ENCODE measurements at regions not wholly inside any gene's neighbourhood (a gene's known extent, or its start where the extent isn't known, plus 50 kb on each side); places are given as distances from the start of the nearest gene placed in this dataset.

DNA sequence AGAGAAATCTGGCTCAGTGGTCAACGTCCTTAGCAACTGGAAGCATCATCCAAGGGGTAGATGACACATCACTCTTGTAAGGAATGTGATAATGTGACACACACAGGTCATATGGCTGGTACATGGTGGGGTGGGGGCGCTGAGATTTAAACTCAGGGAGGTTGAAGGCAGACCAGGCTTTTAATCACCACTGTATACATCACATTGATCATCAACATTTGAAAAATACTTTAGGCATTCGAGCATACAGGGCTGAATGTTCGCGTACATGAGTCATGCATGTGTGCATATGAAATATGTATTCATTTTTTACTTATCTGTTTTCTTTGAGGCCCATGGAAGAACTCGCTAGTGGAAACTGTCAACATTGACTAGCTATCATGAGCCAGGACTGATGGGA, 976.4 kb downstream of the VRK1 start:
- TF ChIP-seq POLR2A (IDR thresholded peaks at IDR 0.05; ENCODE audit: low read depth, low read length) (no peak), MAFK (IDR thresholded peaks at IDR 0.05; ENCODE audit: low read depth, low read length) (no peak), SMC3 (IDR thresholded peaks at IDR 0.05; ENCODE audit: low read depth, low read length) (no peak), RCOR1 (IDR thresholded peaks at IDR 0.05; ENCODE audit: insufficient replicate concordance, low read length) (no peak), CEBPB (IDR thresholded peaks at IDR 0.05; ENCODE audit: low read depth, low read length) (no peak), FOS (IDR thresholded peaks at IDR 0.05; ENCODE audit: low read depth, low read length) (no peak), RFX5 (IDR thresholded peaks at IDR 0.05; ENCODE audit: low read depth, low read length) (no peak), MXI1 (IDR thresholded peaks at IDR 0.05; ENCODE audit: borderline replicate concordance, low read depth, low read length) (no peak), CHD1 (IDR thresholded peaks at IDR 0.05; ENCODE audit: low read depth, low read length) (no peak), RAD21 (IDR thresholded peaks at IDR 0.05; ENCODE audit: low read length) (no peak), BHLHE40 (IDR thresholded peaks at IDR 0.05; ENCODE audit: low read depth, low read length) (no peak)
- TF ChIP-seq, protein P1, sequence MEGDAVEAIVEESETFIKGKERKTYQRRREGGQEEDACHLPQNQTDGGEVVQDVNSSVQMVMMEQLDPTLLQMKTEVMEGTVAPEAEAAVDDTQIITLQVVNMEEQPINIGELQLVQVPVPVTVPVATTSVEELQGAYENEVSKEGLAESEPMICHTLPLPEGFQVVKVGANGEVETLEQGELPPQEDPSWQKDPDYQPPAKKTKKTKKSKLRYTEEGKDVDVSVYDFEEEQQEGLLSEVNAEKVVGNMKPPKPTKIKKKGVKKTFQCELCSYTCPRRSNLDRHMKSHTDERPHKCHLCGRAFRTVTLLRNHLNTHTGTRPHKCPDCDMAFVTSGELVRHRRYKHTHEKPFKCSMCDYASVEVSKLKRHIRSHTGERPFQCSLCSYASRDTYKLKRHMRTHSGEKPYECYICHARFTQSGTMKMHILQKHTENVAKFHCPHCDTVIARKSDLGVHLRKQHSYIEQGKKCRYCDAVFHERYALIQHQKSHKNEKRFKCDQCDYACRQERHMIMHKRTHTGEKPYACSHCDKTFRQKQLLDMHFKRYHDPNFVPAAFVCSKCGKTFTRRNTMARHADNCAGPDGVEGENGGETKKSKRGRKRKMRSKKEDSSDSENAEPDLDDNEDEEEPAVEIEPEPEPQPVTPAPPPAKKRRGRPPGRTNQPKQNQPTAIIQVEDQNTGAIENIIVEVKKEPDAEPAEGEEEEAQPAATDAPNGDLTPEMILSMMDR (conservative IDR thresholded peaks at IDR 0.05; ENCODE audit: low read depth, low read length) = no peak
- TF ChIP-seq, protein P2, sequence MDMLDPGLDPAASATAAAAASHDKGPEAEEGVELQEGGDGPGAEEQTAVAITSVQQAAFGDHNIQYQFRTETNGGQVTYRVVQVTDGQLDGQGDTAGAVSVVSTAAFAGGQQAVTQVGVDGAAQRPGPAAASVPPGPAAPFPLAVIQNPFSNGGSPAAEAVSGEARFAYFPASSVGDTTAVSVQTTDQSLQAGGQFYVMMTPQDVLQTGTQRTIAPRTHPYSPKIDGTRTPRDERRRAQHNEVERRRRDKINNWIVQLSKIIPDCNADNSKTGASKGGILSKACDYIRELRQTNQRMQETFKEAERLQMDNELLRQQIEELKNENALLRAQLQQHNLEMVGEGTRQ (IDR thresholded peaks at IDR 0.05; ENCODE audit: low read depth, low read length) = no peak
- TF ChIP-seq, protein P3, sequence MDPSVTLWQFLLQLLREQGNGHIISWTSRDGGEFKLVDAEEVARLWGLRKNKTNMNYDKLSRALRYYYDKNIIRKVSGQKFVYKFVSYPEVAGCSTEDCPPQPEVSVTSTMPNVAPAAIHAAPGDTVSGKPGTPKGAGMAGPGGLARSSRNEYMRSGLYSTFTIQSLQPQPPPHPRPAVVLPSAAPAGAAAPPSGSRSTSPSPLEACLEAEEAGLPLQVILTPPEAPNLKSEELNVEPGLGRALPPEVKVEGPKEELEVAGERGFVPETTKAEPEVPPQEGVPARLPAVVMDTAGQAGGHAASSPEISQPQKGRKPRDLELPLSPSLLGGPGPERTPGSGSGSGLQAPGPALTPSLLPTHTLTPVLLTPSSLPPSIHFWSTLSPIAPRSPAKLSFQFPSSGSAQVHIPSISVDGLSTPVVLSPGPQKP (IDR thresholded peaks at IDR 0.05; ENCODE audit: borderline replicate concordance, low read depth, low read length) = no peak

All from IMR-90 (cell line).